ENCODE measurements at regions not wholly inside any gene's neighbourhood (a gene's known extent, or its start where the extent isn't known, plus 50 kb on each side); places are given as distances from the start of the nearest gene placed in this dataset.

GRCh38 chr3:117547956-117548550, 838.5 kb downstream of the TUSC7 start:
- no peak overlapping the region for H3K4me3 ChIP-seq (ENCODE audit: low read length)
- no peaks in the 10 kb centered on the region for H3K27me3 ChIP-seq (ENCODE audit: insufficient read depth, low read length, poor library complexity, severe bottlenecking)
- H3K36me3 ChIP-seq (ENCODE audit: insufficient read depth, low read length): no peaks in the 10 kb centered on the region
- POLR2A ChIA-PET: no interaction called here
- H3K9me3 ChIP-seq (ENCODE audit: low read length): no peaks in the 10 kb centered on the region
- no peak overlapping the region for H3K27ac ChIP-seq (ENCODE audit: low read depth, low read length)
- no peaks in the 10 kb centered on the region for H3K4me1 ChIP-seq (ENCODE audit: insufficient read depth, low read length)
- no peaks in the 10 kb centered on the region for H3K36me3 Mint-ChIP-seq
- peaks cover 0 to 2% of the 10 kb centered on the region in 2 donors for H3K27me3 Mint-ChIP-seq
- H3K27ac Mint-ChIP-seq: no peak overlapping the region
- no peak overlapping the region for H3K4me3 Mint-ChIP-seq
- no peak for DNase-seq
- CTCF ChIA-PET: no interaction called here
- peaks cover 0 to 18% (median 12%) of the 10 kb centered on the region in 5 donors for H3K9me3 Mint-ChIP-seq
- H3K4me1 Mint-ChIP-seq: no peaks in the 10 kb centered on the region

DNA sequence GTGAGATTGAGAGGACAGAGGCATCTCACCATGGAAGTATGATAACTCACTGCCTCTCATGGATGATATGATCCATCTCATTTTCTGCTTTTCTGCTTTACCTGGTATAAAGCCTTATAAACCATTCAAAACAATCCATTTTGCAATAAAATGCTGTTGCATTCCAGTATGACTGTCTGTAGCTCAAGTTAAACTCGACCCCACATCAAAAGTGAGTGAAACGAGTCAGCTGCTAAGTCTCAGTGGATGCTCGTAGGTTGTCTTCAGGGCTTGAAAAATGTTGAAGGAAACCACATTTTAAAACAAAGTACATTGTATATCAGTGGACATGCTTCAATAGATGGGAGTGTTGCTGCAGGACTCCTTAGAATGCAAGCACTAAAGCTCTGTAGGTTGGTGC, 839.0 kb downstream of the TUSC7 start:
- no peak overlapping the region for H3K27ac Mint-ChIP-seq
- Histone ChIP-seq H3K27me3 (ENCODE audit: insufficient read depth, low read length, poor library complexity, severe bottlenecking) (no peaks in the 10 kb centered on the region), H3K4me1 (ENCODE audit: insufficient read depth, low read length) (no peaks in the 10 kb centered on the region), H3K27ac (ENCODE audit: low read depth, low read length) (no peak overlapping the region), H3K4me3 (ENCODE audit: low read length) (no peak overlapping the region), H3K9me3 (ENCODE audit: low read length) (no peaks in the 10 kb centered on the region), H3K36me3 (ENCODE audit: insufficient read depth, low read length) (no peaks in the 10 kb centered on the region)
- no peaks in the 10 kb centered on the region for H3K36me3 Mint-ChIP-seq
- ChIA-PET CTCF (no interaction called here), POLR2A (no interaction called here)
- DNase-seq: no peak
- H3K9me3 Mint-ChIP-seq: peaks cover 0 to 18% (median 12%) of the 10 kb centered on the region in 5 donors
- H3K4me1 Mint-ChIP-seq: no peaks in the 10 kb centered on the region
- peaks cover 0 to 2% of the 10 kb centered on the region in 2 donors for H3K27me3 Mint-ChIP-seq
- H3K4me3 Mint-ChIP-seq: no peak overlapping the region

- H3K4me1 Mint-ChIP-seq: no peaks in the 10 kb centered on the region
- H3K4me3 ChIP-seq (ENCODE audit: low read length): no peak overlapping the region
- no peaks in the 10 kb centered on the region for H3K4me1 ChIP-seq (ENCODE audit: insufficient read depth, low read length)
- H3K4me3 Mint-ChIP-seq: no peak overlapping the region
- H3K9me3 Mint-ChIP-seq: peaks cover 2 to 16% (median 15%) of the 10 kb centered on the region in 5 donors
- POLR2A ChIA-PET: no interaction called here
- H3K27me3 Mint-ChIP-seq: no peaks in the 10 kb centered on the region
- no peaks in the 10 kb centered on the region for H3K9me3 ChIP-seq (ENCODE audit: low read length)
- no peak overlapping the region for H3K27ac Mint-ChIP-seq
- no peaks in the 10 kb centered on the region for H3K36me3 Mint-ChIP-seq
- no peak for DNase-seq
- H3K36me3 ChIP-seq (ENCODE audit: insufficient read depth, low read length): no peaks in the 10 kb centered on the region
- CTCF ChIA-PET: no interaction called here
- no peaks in the 10 kb centered on the region for H3K27me3 ChIP-seq (ENCODE audit: insufficient read depth, low read length, poor library complexity, severe bottlenecking)
- H3K27ac ChIP-seq (ENCODE audit: low read depth, low read length): no peak overlapping the region
Observed at GRCh38 chr3:117549716-117550115, 840.1 kb downstream of the TUSC7 start.

- Histone ChIP-seq H3K36me3 (ENCODE audit: insufficient read depth, low read length) (no peaks in the 10 kb centered on the region), H3K9me3 (ENCODE audit: low read length) (no peaks in the 10 kb centered on the region), H3K27me3 (ENCODE audit: insufficient read depth, low read length, poor library complexity, severe bottlenecking) (no peaks in the 10 kb centered on the region), H3K27ac (ENCODE audit: low read depth, low read length) (no peak overlapping the region), H3K4me3 (ENCODE audit: low read length) (no peak overlapping the region), H3K4me1 (ENCODE audit: insufficient read depth, low read length) (no peaks in the 10 kb centered on the region)
- ChIA-PET CTCF (no interaction called here), POLR2A (no interaction called here)
- H3K27ac Mint-ChIP-seq: no peak overlapping the region
- H3K4me3 Mint-ChIP-seq: no peak overlapping the region
- no peaks in the 10 kb centered on the region for H3K27me3 Mint-ChIP-seq
- no peak for DNase-seq
- H3K36me3 Mint-ChIP-seq: no peaks in the 10 kb centered on the region
- H3K9me3 Mint-ChIP-seq: peaks cover 2 to 16% (median 9%) of the 10 kb centered on the region in 5 donors
- no peaks in the 10 kb centered on the region for H3K4me1 Mint-ChIP-seq
Observed at GRCh38 chr3:117550766-117551165, 841.2 kb downstream of the TUSC7 start.

DNA sequence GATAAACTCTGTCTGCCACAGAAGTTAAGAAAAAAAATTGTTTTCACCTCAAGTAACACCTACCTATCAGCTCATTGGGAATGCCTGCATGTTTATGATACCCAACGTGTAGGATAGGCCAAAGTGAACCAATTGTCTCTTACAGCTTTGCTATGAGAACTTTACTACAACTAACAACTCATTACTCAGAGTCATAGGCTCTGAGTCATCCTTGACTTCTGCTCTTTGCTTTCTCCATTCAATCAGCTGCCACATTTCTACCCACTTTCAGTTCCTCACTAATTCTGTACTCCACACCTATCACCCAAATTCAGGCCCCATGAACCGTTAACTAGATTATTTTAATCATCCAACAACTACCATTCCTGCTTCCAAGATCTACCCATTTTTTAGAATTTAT, 843.9 kb downstream of the TUSC7 start:
- ChIA-PET CTCF (no interaction called here), POLR2A (no interaction called here)
- Histone ChIP-seq H3K4me3 (ENCODE audit: low read length) (no peak overlapping the region), H3K27ac (ENCODE audit: low read depth, low read length) (no peak overlapping the region), H3K4me1 (ENCODE audit: insufficient read depth, low read length) (no peaks in the 10 kb centered on the region), H3K36me3 (ENCODE audit: insufficient read depth, low read length) (no peaks in the 10 kb centered on the region), H3K27me3 (ENCODE audit: insufficient read depth, low read length, poor library complexity, severe bottlenecking) (no peaks in the 10 kb centered on the region), H3K9me3 (ENCODE audit: low read length) (no peaks in the 10 kb centered on the region)
- H3K27ac Mint-ChIP-seq: no peak overlapping the region
- no peak for DNase-seq
- no peaks in the 10 kb centered on the region for H3K27me3 Mint-ChIP-seq
- no peaks in the 10 kb centered on the region for H3K36me3 Mint-ChIP-seq
- no peaks in the 10 kb centered on the region for H3K4me1 Mint-ChIP-seq
- H3K4me3 Mint-ChIP-seq: no peak overlapping the region
- peaks cover 2 to 19% (median 11%) of the 10 kb centered on the region in 5 donors for H3K9me3 Mint-ChIP-seq

DNA sequence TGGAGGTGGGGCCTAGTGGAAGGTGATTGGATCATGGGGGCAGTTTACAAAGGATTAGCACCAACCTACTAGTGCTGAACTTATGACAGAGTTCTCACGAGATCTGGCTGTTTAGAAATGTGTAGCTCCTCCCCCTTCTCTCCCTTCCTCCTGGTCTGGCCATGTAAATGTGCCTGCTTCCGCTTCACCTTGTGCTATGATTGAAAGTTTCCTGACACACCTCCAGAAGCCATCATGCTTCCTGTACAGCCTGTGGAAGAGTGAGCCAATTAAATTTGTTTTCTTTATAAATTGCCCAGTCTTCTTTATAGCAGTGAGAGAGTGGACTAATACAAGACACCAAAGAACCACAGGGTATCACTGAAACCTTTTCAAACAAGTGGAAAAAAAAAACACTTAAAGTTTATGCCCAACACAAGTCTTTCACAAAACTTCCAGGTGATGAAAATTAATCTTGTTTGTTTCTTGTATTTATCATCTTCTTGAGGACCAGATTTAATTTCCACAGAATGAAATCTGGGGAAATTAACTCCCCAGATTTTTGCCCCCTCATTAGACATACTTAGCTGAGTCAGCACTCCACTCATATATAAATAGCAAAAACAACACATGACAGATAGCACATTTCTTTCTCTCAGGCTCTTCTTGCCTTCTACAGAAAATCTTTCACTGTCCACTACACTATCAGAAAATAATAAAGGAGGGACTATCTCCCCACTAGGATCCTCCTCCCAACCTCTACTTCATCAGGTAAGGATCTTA, 847.2 kb downstream of the TUSC7 start:
- CTCF ChIA-PET: no interaction called here
- no peaks in the 10 kb centered on the region for H3K36me3 ChIP-seq (ENCODE audit: insufficient read depth, low read length)

DNA sequence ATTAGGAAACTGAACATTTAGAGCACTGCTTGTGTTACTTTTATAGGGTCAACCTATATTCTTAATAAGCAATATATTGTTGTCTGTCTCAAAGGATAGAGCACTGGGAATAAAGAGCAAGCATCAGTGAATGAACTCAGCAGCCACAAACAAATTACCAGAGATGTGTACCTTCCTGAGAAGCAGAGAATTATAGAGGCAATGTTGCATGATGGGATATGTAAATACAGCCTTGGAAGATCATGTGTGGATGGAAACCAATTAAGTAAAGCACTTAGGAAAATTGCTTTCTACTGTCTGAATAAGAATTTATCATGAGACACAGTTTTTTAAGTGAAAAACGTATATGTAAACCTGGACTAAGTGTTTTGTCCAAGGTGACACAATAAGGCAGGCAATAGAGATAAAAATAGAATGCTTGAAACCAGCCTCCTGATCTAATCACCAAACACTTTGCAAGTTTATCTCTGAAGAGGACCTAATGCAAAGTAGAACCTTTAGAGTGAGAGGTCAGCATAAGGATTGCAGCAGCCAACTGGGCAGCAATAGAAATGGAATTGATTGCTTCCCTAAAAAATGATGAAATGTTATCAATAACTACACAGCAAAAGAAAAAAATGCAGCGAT, 848.0 kb downstream of the TUSC7 start:
- Histone ChIP-seq H3K4me3 (ENCODE audit: low read length) (no peak overlapping the region), H3K27me3 (ENCODE audit: insufficient read depth, low read length, poor library complexity, severe bottlenecking) (no peaks in the 10 kb centered on the region), H3K27ac (ENCODE audit: low read depth, low read length) (no peak overlapping the region), H3K36me3 (ENCODE audit: insufficient read depth, low read length) (no peaks in the 10 kb centered on the region), H3K9me3 (ENCODE audit: low read length) (no peaks in the 10 kb centered on the region), H3K4me1 (ENCODE audit: insufficient read depth, low read length) (no peaks in the 10 kb centered on the region)
- H3K9me3 Mint-ChIP-seq: peaks cover 2 to 17% (median 9%) of the 10 kb centered on the region in 5 donors
- no peaks in the 10 kb centered on the region for H3K4me1 Mint-ChIP-seq
- H3K4me3 Mint-ChIP-seq: no peak overlapping the region
- no peaks in the 10 kb centered on the region for H3K27me3 Mint-ChIP-seq
- CTCF ChIA-PET: no interaction called here
- H3K27ac Mint-ChIP-seq: no peak overlapping the region
- DNase-seq: no peak
- no peaks in the 10 kb centered on the region for H3K36me3 Mint-ChIP-seq
- POLR2A ChIA-PET: no interaction called here

More for the DNA sequence above, 847.2 kb downstream of the TUSC7 start:
- Histone ChIP-seq H3K4me3 (ENCODE audit: low read length) (no peak overlapping the region), H3K27ac (ENCODE audit: low read depth, low read length) (no peak overlapping the region), H3K27me3 (ENCODE audit: insufficient read depth, low read length, poor library complexity, severe bottlenecking) (no peaks in the 10 kb centered on the region), H3K4me1 (ENCODE audit: insufficient read depth, low read length) (no peaks in the 10 kb centered on the region), H3K9me3 (ENCODE audit: low read length) (no peaks in the 10 kb centered on the region)
- Mint-ChIP-seq H3K27me3 (no peaks in the 10 kb centered on the region), H3K4me1 (no peaks in the 10 kb centered on the region), H3K4me3 (no peak overlapping the region), H3K27ac (no peak overlapping the region), H3K36me3 (no peaks in the 10 kb centered on the region), H3K9me3 (peaks cover 2 to 13% (median 8%) of the 10 kb centered on the region in 5 donors)
- POLR2A ChIA-PET: no interaction called here
- DNase-seq: no peak

GRCh38 chr3:117558681-117559080, 849.1 kb downstream of the TUSC7 start:
- Mint-ChIP-seq H3K4me1 (no peaks in the 10 kb centered on the region), H3K9me3 (peaks cover 3 to 17% (median 9%) of the 10 kb centered on the region in 5 donors), H3K36me3 (no peaks in the 10 kb centered on the region), H3K27me3 (no peaks in the 10 kb centered on the region), H3K27ac (no peak overlapping the region), H3K4me3 (no peak overlapping the region)
- POLR2A ChIA-PET: no interaction called here
- Histone ChIP-seq H3K4me3 (ENCODE audit: low read length) (no peak overlapping the region), H3K27me3 (ENCODE audit: insufficient read depth, low read length, poor library complexity, severe bottlenecking) (no peaks in the 10 kb centered on the region), H3K27ac (ENCODE audit: low read depth, low read length) (no peak overlapping the region), H3K9me3 (ENCODE audit: low read length) (no peaks in the 10 kb centered on the region), H3K4me1 (ENCODE audit: insufficient read depth, low read length) (no peaks in the 10 kb centered on the region), H3K36me3 (ENCODE audit: insufficient read depth, low read length) (no peaks in the 10 kb centered on the region)
- CTCF ChIA-PET: no interaction called here
- no peak for DNase-seq

Measured in CD8-positive, alpha-beta memory T cell (primary cell).